GM19193 (cell line): ENCODE measurements at regions not wholly inside any gene's neighbourhood (a gene's known extent, or its start where the extent isn't known, plus 50 kb on each side); places are given as distances from the start of the nearest gene placed in this dataset.

Source experiments
- POLR2A ChIP-seq: IDR thresholded peaks from 4 replicates; pipeline ENCODE4 v1.6.1; 2011; ENCODE audit not compliant: insufficient read depth, insufficient read length; ENCODE audit errors: extremely low read depth

GRCh38 chr4:71262161-71262560, 76.7 kb upstream of the SLC4A4 start:
- no peak for TF ChIP-seq POLR2A

- TF ChIP-seq POLR2A = no peak
Measured at GRCh38 chr4:71266090-71266794, 72.6 kb upstream of the SLC4A4 start.

- TF ChIP-seq POLR2A = no peak
Measured at GRCh38 chr4:71267244-71267643, 71.6 kb upstream of the SLC4A4 start.

GRCh38 chr4:71268166-71268565, 70.7 kb upstream of the SLC4A4 start:
- no peak for TF ChIP-seq POLR2A

GRCh38 chr4:71269233-71269632, 69.6 kb upstream of the SLC4A4 start:
- no peak for TF ChIP-seq POLR2A

DNA sequence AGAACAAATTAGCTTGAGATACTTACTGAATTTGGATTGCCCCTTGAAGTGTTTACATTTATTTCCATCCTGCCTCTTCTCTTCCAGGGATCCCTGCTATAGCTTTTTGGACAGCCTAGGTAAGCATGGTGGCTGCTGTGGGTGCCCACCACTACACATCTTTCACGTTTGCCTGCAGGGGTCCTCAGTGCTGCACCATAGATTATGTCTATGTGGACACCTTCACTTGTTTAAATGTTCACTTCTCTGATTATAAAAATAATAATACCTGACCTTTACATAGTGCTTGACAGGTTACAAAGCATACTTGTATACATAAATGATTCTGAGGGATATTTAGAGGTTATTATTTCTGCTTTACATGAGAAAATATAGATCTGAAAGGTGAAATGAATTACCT, 67.9 kb upstream of the SLC4A4 start:
- no peak for TF ChIP-seq POLR2A

DNA sequence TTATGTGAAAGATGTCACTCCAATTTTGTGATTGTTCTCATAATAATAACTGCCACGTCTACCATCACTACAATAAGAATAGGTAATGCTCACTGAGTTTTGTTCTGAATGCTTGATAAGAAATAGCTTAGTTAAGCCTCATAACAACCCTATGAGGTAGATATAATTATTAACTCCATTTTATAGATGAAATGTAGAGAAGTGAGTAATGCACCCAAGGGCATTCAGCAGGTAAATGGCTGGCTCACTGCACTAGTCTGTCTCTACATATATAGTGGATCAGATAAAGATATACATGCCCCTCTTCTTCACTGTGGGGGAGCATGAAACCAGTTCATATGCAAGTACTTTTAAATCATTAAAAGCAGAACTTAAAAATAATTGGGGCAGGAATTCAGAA, 65.8 kb upstream of the SLC4A4 start:
- TF ChIP-seq POLR2A = no peak

DNA sequence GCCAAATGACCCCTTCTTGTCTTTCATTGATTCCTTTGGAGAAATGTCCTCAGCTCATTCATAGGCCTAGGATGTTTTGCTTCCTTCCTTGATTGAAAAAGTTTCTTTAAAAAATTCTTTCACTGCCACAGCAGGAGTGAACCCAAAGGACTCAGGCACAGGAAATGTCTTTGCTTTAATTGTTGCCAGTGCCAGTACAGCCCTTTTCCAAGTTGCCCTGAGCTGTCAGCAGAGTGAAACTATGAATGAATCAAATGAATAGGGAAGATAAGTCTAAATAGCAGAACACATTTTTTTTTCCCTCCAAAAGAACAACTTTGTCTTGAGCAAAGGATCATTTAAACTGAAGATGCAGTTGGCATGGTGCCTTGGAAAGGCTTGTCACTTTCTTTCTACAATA, 63.8 kb upstream of the SLC4A4 start:
- TF ChIP-seq POLR2A = no peak

DNA sequence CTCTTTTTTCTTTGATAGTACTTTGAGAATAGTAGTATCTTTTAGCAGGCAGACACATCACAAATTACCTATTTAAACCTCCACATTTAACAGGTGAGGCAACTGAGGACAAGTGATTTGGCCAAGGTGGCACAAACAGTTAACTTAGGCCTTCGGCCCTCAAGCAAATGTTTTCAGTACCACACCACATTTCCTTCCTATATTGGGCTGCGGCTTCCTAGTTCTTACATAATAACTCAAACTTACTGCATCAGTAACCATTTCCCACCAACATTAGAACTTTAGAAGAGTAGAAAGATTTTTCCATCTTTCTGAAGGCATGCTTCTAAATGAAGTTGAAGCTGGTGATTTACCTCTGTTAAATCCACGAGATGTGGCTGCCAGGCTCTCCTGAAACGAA, 63.2 kb upstream of the SLC4A4 start:
- TF ChIP-seq POLR2A = no peak

DNA sequence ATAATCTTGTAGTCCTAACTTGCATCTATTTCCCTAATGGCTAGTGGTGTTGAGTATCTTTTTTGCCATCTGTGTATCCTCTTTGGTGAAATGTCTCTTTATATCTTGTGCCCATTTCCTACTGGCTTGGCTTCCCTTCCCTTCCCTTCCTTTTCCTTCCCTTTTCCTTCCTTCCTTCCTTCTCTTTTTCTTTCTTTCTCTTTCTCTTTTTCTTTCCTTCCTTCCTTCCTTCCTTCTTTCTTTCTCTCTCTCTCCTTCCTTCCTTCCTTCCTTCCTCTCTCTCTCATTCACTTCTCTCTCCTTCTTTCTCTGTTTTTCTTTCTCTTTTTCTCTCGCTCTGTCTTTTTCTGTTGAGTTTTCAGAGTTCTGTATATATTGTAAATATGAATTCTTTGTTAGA, 61.5 kb upstream of the SLC4A4 start:
- TF ChIP-seq POLR2A = no peak

DNA sequence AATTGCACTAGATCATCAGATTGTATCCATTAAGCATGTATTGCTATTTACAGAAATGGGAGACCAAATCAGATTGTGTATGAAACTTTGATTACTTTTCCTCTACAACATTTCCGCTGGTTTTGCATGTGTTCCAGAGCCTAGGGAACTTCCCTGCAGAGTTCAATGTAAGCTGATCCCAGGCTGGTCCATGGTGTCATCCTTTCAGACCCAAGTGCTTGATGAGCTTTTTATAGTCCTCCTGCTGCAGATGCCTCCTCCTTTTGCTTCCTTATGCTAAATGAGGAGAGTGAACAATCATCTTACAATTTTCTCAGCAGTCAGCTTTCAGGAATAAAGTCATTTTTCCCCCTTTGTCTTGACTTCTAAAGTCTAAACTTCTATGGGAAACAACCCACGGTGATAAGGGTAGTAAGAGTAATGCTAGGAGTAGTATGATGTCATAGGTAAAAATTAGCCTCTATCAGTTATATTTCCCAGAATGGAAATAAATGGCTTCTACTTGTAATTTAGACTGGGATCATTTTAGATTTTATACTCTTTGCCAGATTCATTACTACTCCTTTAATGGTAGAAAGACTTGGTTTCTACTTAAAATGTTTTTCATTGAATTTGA, 55.1 kb upstream of the SLC4A4 start:
- no peak for TF ChIP-seq POLR2A

DNA sequence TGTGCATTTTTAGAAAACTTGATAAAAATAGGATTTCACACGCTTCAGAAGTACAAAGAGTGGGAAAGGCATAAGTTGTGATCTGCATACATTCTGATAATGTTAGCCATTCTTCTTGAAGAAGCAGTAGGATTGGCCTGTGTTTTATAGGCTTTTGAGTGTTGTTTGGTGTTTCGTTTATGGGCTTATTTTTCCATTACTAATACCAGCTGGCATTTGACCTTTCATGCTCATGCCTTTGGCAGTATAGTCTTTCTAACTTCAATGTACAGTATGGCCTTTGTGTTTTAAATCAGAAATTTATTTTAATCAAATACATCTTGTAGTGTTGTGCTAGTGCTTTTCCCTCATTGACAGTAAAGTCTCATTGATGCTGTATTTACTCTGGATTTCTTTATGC, 51.5 kb upstream of the SLC4A4 start:
- no peak for TF ChIP-seq POLR2A

DNA sequence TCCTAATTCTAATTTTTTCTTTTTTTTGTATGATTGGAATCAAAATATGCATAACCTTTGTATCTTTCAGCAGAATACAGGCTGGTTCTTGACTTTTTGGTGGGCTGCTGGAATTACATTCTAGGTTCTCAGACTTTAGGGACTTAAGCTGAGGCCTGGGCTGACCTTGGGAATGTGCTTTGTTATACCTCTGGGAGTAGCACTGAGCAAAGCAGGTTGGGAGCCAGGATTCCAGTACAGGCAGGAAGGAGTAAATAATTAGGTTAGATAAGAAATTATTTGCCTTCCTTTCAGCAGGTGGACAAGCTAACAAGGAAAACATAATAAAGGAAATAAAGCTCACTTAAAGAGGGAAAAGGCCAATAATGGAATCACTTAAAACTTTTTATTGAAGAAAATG, 49.9 kb upstream of the SLC4A4 start:
- TF ChIP-seq POLR2A = no peak
